Gastrocnemius medialis (tissue), 4 donors: ENCODE measurements at regions not wholly inside any gene's neighbourhood (a gene's known extent, or its start where the extent isn't known, plus 50 kb on each side); places are given as distances from the start of the nearest gene placed in this dataset.

Source experiments
- POLR2A ChIP-seq, 2 donors: fragments of 450-650 bp; IDR thresholded peaks; one replicate each; pipeline ENCODE4 v1.6.1; 2017; ENCODE audit warnings: antibody characterized with exemption in 2 of 2, mild to moderate bottlenecking in 2 of 2, moderate library complexity in 2 of 2
- TF ChIP-seq, protein P1 (sequence below), 5 experiments: fragments of 450-650 bp in 3 of 5; fragments of 200-600 bp in 2 of 5; sonication (generic) in 2 of 5; IDR thresholded peaks in 4 of 5; conservative IDR thresholded peaks in 1 of 5; 1 replicate in 4 of 5; 2 replicates in 1 of 5; pipeline ENCODE4 v1.5.1; 2016 to 2019; ENCODE audit warnings: antibody characterized with exemption in 5 of 5, mild to moderate bottlenecking in 3 of 5, moderate library complexity in 3 of 5

- TF ChIP-seq, protein P1, sequence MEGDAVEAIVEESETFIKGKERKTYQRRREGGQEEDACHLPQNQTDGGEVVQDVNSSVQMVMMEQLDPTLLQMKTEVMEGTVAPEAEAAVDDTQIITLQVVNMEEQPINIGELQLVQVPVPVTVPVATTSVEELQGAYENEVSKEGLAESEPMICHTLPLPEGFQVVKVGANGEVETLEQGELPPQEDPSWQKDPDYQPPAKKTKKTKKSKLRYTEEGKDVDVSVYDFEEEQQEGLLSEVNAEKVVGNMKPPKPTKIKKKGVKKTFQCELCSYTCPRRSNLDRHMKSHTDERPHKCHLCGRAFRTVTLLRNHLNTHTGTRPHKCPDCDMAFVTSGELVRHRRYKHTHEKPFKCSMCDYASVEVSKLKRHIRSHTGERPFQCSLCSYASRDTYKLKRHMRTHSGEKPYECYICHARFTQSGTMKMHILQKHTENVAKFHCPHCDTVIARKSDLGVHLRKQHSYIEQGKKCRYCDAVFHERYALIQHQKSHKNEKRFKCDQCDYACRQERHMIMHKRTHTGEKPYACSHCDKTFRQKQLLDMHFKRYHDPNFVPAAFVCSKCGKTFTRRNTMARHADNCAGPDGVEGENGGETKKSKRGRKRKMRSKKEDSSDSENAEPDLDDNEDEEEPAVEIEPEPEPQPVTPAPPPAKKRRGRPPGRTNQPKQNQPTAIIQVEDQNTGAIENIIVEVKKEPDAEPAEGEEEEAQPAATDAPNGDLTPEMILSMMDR (IDR thresholded peaks at IDR 0.05 in 4 of 5, conservative IDR thresholded peaks at IDR 0.05 in 1 of 5) = no peak
- no peak for TF ChIP-seq POLR2A (IDR thresholded peaks at IDR 0.05)
These were observed 791.4 kb downstream of the HACE1 start for GRCh38 chr6:104068281-104068680.
